ENCODE measurements at regions not wholly inside any gene's neighbourhood (a gene's known extent, or its start where the extent isn't known, plus 50 kb on each side); places are given as distances from the start of the nearest gene placed in this dataset.

GRCh38 chr5:173745123-173745522, 128.7 kb upstream of the BOD1 start:
- H3K36me3 Mint-ChIP-seq, result 0 out of 2 replicates have a peak, but pooled peaks cover 2% of the 10 kb centered on the region
- peaks cover 47% of the 10 kb centered on the region for H3K4me1 Mint-ChIP-seq
- H3K27ac Mint-ChIP-seq, result peak overlapping the region; percentile 96
- CTCF ChIA-PET, result interaction anchor here (0.7 to 3.0 kb wide), 5 partner anchors 98 to 228 kb away, joined by 3 to 8 read pairs (median 3); partner anchors contain the start of gene BOD1
- TF ChIP-seq MYBL2 (CRISPR knock-in tag; IDR thresholded peaks at IDR 0.05) (no peak), NR1H2 (CRISPR knock-in tag; IDR thresholded peaks at IDR 0.05) (no peak), NFATC4 (CRISPR knock-in tag; IDR thresholded peaks at IDR 0.05) (no peak), GTF2I (CRISPR knock-in tag; conservative IDR thresholded peaks at IDR 0.05) (no peak), E2F5 (CRISPR knock-in tag; IDR thresholded peaks at IDR 0.05) (no peak), ZNF671 (CRISPR knock-in tag; IDR thresholded peaks at IDR 0.05) (no peak), ZNF263 (CRISPR knock-in tag; IDR thresholded peaks at IDR 0.05; ENCODE audit: low read depth) (no peak), ZBTB43 (CRISPR knock-in tag; IDR thresholded peaks at IDR 0.05) (no peak), AR (CRISPR knock-in tag; IDR thresholded peaks at IDR 0.05) (no peak), CDX4 (CRISPR knock-in tag; IDR thresholded peaks at IDR 0.05; ENCODE audit: borderline replicate concordance) (no peak), ZNF219 (CRISPR knock-in tag; IDR thresholded peaks at IDR 0.05; ENCODE audit: borderline replicate concordance) (no peak), NR2C2 (CRISPR knock-in tag; IDR thresholded peaks at IDR 0.05) (no peak), RORB (CRISPR knock-in tag; IDR thresholded peaks at IDR 0.05) (no peak), ARID4B (CRISPR knock-in tag; IDR thresholded peaks at IDR 0.05; ENCODE audit: borderline replicate concordance) (no peak), AFF4 (CRISPR knock-in tag; IDR thresholded peaks at IDR 0.05; ENCODE audit: borderline replicate concordance) (no peak)
- DNase-seq (ENCODE audit: low spot score), result no peak
- peak overlapping the region; percentile 33 for H3K4me3 Mint-ChIP-seq
- peaks cover 1% of the 10 kb centered on the region; the same call in 1 of the 2 replicates for H3K27me3 Mint-ChIP-seq (ENCODE audit: low read depth)
- H3K9me3 Mint-ChIP-seq, result peaks cover 5% of the 10 kb centered on the region
- ATAC-seq, result peak; percentile 17; the same call in 1 of the 2 replicates
- POLR2A ChIA-PET, result no interaction called here

All from WTC11 (cell line).